CD1c-positive myeloid dendritic cell (primary cell): ENCODE measurements at regions not wholly inside any gene's neighbourhood (a gene's known extent, or its start where the extent isn't known, plus 50 kb on each side); places are given as distances from the start of the nearest gene placed in this dataset.
"Not testable (repeated sequence)": the region's sequence is repeated elsewhere in the genome, so short reads cannot be mapped to it uniquely, and the experiment has no call there.

ENCODE experiments used
- DNase-seq: peaks from one replicate; pipeline ENCODE4 v3.0.0-alpha.2; 2016; ENCODE audit errors: extremely low spot score

DNA sequence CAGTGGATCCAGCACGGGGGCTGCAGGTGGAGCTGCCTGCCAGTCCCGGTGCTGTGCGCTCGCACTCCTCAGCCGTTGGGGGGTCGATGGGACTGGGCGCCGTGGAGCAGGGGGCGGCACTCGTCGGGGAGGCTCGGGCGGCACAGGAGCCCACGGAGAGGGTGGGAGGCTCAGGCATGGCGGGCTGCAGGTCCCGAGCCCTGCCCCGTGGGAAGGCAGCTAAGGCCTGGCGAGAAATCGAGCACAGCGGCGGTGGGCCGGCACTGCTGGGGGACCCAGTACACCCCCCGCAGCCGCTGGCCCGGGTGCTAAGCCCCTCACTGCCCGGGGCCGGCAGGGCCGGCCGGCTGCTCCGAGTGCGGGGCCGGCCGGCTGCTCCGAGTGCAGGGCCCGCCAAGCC is 52.3 kb upstream of the MARK1 start:
- not testable (repeated sequence) for DNase-seq

DNA sequence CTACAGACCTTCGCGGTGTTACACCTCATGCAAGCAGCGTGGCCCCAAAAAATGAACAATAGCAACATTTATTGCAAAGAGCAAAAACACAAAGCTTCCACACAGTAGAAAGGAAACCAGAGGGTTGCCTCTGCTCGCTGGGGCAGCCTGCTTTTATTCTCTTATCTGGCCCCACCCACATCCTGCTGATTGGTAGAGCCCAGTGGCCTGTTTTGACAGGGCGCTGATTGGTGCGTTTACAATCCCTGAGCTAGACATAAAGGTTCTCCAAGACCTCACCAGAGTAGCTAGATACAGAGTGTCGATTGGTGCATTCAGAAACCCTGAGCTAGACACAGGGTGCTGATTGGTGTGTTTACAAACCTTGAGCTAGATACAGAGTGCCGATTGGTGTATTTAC is 52.8 kb upstream of the MARK1 start:
- DNase-seq, result not testable (repeated sequence)

DNA sequence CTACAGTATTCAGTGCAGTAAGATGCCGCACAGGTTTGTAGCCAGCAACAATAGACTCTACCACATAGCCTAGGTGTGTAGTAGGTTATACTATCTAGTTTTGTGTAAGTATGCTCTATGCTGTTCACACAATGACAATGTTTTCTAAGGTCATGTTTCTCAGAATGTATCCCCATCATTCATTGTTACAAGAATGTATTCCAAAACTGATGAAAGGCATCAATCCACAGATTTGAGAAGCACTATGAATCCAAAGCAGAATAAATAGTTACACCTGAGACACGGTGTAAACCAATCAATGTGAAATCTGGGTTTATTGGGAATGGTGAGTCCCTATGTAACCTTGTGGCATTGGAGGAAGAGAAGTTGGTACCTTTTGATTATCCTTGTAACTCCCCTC is 54.5 kb upstream of the MARK1 start:
- DNase-seq, result no peak

DNA sequence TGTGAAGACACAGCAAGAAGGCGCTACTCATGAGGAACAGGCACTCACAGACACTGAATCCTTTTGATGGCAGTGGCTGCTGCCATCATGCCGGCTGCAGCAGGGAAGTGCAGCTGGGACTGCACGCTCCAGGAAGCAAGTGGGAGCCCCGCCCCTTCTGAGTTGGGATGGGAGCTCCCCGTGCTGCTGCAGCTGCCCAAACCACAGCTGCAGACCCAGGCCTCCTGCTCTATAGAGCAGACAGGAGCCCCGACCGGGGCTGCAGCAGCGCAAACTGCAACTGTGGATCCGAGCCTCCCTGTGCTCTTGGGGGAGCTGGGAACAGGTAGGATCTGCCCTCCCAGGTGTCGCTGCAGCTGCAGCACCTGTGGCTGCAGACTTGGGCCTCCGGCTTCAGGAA is 65.2 kb upstream of the MARK1 start:
- no peak for DNase-seq

DNA sequence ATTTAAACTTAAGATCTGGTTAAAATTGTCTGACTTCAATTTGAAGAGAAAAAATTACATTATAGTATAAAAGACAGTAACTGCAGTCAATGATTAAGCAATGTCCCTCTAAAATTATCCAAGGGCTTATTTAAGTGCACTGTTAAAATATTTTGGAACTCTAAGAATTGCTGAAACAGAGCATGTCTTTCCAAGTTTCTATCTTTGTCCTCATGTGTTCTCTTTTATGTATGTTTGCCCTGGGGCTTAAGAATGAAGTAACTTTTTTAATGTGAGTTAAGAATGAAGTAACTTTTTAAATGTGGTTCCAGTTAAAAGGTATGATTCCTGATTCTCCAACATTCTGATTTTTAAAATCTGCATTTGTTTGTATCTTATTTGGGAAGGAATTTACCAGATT is 69.0 kb upstream of the MARK1 start:
- DNase-seq, result no peak

DNA sequence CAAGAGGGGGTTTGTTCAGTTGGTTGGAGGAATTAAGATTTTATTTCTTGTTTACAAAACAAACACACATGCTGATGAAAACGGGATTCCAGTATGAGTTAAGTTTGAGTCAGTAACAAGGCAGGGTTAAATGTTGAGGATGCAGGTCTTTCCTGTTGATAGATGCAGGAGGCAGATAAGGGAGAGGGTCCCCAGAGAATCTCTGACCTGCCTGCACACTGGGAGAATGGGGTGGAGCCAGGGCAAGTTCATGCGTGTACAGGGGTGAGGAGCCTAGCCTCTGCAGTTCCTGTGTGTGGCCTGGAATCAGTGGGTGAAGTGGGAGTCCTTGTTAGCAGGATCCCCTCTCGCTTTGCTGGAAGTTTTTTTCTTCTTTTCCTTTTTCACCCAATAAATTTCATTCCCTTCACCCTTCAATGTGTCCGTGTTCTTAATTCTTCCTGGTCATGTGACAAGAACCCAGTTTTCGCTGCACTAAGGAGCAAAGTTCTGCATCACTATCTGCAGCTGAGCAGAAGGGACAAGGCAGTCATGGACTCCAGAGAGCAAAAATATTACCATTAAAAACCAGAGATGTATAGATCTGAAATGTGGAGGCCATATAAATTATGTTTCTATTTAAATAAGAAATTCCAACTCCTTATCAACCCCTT is 69.9 kb upstream of the MARK1 start:
- no peak for DNase-seq

DNA sequence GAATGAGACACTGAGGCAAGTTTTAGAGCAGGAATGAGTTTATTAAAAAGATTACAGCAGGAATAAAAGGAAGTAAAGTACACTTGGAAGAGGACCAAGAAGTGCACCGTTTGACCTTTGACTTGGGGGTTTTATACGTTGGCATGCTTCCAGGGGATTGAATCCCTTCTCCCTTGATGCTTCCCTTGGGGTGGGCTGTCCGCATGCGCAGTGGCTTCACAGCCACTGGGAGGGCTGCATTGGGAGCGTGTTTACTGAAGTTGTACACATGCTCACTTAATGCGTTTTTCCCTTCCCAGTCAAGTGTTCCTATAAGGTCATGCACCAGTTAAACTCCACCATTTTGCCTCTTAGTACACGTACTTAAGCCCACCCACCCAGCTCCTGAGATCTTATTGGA is 72.4 kb upstream of the MARK1 start:
- no peak for DNase-seq

DNA sequence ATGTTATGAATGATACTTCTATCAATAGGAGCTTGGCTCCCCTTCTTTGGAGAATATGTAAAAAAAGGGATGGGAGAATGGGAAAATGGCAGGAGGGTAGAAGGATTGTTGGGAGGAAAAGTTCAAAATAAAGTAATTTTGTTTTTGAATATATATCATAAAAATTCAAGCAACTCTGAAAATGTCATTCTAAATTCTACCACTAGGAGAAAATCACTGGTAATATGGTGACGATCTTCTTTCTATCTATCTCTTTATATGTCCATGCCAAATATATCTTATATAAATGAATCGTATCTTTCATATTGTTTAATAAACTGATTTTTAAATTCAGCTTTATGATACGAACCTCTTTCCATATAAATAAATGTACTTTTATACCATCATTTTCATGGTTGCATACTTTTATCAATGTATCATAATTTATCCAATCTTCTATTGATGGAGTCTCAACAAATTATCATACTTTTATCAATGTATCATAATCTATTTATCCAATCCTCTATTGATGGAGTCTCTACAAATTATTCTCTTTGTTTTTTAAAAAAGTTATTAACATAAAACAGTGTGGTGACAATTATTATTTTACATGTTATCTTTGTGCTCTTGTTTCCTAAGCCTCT is 73.7 kb upstream of the MARK1 start:
- DNase-seq, result no peak

DNA sequence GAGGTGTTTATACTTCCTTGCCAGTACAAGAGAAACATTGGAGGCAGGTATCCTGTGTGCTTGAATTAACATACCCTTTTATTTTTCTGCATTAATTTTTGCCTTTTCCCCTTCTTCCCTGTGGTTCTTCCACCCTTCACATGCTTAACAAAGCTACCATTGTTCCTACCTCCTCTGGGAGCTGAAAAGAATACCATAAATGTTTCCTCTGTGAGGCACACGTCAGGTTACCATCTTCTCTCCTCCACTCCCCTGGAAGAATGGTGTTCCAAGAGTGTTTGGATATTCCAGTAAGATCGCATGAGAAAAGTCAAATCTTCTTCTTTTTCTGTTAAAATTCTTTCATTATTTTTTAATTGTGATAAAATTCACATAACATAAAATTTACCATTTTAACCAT is 74.6 kb upstream of the MARK1 start:
- no peak for DNase-seq

DNA sequence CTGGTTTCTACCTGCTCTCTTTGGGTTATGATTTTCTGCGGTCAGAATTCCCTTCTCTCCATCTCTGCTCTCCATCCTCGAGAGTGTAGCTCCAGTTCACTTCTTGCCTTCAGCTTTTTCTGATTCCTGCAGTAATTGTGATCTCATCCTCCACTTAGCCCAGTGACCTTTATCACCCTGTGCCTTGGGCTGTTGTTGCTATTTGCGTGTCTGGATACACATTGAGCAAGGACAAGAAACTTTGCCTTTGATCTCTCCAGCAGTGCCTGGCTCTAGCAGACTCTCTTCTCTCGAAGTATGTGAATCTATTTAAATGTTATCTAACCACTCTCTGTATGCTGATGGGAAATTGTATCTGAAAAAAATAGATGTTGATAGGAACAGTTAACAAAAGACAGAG is 76.4 kb upstream of the MARK1 start:
- DNase-seq, result no peak

DNA sequence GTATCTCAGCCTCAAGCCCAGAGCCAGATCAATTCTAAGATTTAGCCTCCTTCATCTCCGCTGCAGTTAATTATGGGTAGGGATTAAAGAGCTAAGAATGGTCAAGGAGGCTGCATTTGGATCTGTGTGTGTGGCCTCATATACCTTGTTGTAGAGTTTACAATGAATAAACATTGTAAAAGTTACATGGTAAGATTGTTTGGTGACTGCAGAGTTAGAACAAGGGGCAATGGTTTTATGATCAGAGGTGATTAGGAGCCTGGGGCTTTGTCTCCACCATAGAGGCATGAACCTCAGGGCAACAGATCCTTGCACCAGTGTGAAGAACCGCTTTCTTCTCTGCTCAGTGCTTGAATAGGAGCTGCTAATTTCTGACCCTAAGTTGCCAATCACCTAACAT is 77.0 kb upstream of the MARK1 start:
- no peak for DNase-seq

DNA sequence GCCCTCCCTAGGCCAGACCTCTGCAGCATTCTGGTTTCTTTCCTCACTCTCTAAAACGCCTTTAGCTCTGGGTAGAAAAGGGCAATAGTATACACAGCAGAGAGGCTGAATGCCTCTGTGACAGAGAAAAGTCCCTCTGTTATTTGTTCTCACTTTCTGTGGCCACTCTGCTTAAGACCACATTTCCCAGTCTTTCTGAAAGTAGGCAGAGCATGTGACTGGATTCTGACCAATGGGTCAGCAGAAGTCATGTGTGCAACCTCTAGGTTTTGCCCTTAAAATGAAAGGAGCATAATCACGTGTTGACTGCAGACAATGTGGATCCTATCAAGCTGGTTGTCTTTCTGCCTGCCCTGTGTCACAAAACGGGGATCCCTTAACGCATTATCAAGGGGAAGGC is 79.7 kb upstream of the MARK1 start:
- DNase-seq, result no peak

DNA sequence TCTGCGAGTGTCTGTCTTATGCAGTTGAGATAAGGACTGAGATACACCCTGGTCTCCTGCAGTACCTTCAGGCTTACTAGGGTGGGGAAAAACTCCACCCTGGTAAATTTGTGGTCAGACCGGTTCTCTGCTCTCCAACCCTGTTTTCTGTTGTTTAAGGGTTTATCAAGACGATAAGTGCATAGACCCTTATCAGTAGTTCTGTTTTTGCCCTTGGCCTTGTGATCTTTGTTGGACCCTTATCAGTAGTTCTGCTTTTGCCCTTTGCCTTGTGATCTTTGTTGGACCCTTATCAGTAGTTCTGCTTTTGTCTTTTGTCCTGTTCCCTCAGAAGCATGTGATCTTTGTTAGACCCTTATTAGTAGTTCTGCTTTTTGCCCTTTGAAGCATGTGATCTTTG is 83.3 kb upstream of the MARK1 start:
- DNase-seq, result not testable (repeated sequence)

DNA sequence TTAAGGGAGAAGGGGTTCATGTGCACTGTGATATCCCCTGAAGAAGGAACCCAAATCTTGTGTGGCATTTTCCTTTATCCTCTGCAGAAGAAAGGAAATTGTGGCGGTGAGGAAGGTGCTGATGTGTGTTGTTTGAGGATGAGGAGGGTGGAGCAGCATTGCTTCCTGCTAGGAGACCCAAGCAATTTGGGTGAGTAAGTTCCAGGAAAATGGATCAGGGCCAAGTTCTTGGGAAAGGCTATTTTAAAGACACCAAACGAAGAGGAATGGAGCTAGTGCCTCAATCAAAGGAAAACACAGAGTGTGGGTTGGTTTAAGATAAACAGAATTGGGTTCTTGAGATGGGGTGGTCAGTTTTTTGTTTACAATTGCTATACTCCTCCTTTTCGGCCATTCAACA is 86.7 kb upstream of the MARK1 start:
- DNase-seq, result no peak

DNA sequence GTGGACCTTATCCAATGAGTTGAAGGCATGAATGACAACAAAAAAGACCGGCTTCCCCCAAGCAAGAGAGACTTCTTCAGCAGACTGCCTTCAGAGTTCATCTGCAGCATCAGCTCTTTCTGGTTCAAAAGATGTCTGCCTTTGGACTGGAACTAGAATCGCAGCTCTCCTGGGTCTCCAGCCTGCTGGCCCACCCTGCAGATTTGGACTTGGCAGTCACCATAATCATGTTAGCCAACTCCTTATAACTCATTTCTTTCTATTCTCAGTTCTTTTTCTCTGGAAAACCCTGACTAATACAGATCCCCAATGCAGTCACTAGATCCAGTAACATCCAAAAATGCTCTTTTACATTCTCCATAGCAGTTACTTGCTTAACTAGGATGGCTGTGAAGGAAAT is 89.2 kb upstream of the MARK1 start:
- no peak for DNase-seq

DNA sequence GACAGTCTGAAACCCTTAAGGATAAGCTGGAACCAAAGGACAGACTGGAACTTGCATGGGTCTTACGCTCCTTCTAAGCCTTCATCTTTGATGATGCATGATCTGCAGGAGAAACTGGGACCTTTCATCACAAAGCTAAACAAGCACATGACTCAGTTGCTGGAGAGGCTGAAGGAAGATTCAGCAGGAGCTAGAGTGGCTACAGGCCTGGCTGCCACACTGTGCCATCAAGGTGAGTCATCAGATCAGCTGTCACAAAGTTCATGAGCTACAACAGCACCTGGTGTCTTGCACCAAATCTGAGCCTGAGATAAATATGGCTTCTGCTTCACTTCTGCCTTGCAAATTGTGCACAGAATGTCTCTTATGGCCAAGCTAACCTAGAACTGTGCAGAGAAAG is 95.5 kb upstream of the MARK1 start:
- no peak for DNase-seq

DNA sequence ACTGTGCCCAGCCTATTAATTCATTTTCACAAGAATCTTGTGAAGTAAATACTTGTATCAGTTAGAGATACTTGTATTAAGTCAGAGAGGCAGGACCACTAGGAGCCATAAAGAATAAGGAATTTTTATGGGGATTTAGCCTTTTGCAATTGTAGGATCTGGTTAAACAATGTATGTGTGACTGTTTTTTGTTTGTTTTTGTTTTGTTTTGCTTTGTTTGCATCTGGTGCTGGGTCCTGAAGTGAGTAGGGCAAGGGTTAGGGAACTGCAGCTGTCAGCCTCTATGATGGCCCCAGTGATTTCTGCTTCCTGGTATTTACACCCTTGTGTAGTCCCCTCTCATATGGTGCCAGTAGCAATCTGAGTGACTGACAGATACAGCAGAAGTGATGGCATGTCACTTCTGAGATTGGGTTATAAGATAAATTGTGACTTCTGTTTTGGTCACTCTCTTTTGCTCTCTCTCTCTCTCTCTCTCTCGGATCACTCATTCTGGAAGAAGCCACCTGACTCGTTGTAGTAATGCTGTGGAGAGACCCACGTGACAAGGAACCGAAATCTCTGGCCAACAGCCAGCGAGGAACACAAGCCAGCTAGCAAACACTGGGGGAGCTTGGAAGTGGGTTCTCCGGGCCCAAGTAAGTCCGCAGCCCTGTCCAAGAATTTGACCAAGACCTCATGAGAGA is 96.2 kb upstream of the MARK1 start:
- DNase-seq, result no peak

DNA sequence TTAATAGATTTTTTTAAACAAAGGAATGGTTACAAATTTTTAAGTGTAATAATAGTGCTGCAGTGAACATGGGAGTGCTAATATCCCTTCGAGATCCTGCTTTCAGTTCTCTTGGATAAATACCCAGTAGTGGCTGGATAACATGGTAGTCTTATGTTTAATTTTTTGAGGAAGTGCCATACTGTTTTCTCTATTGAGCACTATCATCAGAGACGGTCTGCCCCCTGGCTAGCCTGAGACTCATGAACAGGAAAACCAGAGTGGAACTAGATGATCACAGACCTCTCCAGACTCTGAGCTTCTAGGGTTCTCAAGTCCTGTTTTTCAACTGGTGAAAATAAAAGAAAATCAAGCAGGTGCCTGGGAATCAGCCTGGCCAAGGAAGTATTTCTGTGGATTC is 97.3 kb upstream of the MARK1 start:
- no peak for DNase-seq

DNA sequence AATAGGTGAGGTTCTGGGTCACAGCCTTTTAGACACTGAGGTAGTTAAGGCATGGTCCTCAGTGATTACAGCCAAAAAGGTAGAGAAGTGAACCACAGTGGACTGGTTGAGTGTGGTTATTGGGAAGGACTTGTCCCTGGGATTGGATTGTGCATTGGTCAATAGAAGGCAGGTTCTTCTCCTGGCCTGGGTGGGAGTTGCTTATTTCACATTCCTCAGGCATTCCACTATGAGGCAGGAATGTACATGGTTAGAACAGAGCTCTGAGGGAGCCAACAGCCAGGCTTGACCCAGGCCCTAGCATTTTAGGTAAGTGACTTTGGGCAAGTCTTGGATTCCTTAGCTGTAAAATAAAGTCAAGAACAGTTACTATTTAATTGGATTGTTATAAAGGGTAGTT is 97.9 kb upstream of the MARK1 start:
- no peak for DNase-seq

DNA sequence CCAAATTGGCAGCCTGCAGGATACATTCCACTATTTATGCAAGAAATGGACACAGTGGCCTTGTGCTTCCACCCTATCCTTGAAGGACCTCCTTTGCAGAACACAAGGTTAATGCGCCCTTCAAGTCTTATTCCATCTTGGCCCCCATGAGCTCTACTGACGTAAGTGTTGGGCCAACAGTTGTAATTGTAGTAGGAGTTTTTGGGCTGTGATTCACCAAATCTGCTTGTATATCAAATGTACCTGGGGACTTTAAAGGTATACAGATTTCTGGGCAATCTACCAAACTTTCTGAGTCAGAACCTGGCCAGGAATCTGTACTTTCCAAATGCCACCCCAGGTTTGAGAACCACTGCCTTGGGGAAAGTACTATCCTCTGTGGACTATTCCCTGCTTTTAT is 100.9 kb upstream of the MARK1 start:
- no peak for DNase-seq

DNA sequence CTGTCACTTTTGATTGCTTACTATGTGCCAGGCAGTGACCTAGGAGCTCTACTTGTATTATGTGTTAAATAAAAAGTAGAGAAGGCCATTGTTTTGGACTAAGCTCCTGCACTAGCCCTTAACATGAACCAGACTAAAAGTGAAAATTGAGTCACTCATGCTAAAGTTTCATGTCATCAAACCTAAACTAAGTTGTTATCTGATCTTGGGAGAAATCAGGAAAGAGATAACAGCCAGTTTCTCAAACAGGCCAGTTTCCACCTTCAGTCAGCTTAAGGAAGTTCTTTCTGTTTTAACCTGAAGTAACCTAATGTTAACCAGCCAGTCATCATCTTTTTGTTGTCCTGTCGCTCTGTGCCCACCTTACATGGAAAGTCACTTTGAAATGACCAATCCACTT is 102.1 kb upstream of the MARK1 start:
- no peak for DNase-seq

DNA sequence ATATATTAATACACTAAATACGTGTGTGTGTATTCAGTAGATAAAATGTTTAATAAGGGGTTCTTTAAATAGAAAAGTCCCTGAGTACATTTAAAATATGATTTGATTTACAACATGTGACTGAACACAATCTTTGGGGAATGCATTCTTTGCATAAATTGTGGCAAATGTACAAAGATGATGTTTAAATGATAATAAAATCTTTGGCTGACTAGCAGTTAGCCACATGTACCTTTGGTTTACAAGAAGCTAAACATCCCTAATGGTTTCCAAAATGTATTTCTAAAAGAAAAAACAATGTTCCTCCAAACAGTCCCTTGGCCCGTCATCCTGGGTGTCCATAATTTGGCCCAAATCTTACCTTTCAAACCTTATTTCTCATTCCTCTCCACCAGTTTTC is 106.4 kb upstream of the MARK1 start:
- DNase-seq, result no peak

DNA sequence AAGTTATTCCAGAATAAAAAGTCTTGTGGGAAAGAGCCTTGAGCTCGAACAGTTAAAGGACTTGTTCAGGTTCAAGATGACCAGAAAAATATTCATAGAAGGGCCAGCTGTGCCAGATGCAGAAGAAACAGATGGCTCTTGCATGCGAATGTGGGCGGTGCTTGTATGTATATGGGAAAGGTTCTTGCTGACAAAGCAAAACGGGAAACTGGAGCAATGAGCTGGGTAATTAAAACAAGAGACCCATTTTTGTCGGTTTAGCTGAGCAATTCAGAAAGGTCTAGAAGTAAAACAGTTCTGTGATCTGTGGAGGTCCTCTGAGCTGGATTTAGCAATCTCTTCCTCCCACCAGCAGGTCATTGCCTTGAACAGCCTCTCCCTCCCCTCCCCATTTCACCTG is 107.2 kb upstream of the MARK1 start:
- DNase-seq, result no peak

DNA sequence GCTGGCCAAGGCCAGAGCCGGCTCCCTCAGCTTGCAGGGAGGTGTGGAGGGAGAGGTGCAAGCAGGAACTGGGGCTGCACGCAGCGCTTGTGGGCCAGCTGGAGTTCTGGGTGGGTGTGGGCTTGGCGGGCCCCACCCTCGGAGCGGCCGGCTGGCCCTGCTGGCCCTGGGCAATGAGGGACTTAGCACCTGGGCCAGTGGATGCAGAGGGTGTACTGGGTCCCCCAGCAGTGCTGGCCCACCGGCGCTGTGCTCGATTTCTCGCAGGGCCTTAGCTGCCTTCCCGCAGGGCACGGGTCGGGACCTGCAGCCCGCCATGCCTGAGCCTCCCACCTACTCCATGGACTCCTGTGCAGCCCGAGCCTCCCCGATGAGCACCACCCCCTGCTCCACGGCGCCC is 115.6 kb upstream of the MARK1 start:
- DNase-seq, result not testable (repeated sequence)
